HL-60 (cell line): ENCODE measurements at regions not wholly inside any gene's neighbourhood (a gene's known extent, or its start where the extent isn't known, plus 50 kb on each side); places are given as distances from the start of the nearest gene placed in this dataset.

Experiments used
- DNase-seq, 2 experiments: peaks; one replicate each; pipeline ENCODE4 v3.0.0-alpha.2; 2010 to 2020; ENCODE audit warnings: low read depth in 1 of 2, low spot score in 1 of 2
- H3K27ac ChIP-seq: fragments of 250-450 bp; sonication (Bioruptor Pico); replicated peaks from 2 replicates; pipeline ENCODE4 v1.5.1; 2020; ENCODE audit warnings: mild to moderate bottlenecking, moderate library complexity
- H3K27me3 ChIP-seq: fragments of 250-450 bp; sonication (Bioruptor Pico); 2 replicates; pipeline ENCODE4 v1.5.1; 2021; ENCODE audit warnings: mild to moderate bottlenecking, moderate library complexity; ENCODE audit not compliant: insufficient read depth, poor library complexity, severe bottlenecking
- H3K4me3 ChIP-seq: replicated peaks from 2 replicates; pipeline ENCODE4 v1.5.1; 2011; ENCODE audit warnings: mild to moderate bottlenecking, control low read depth, low read length; ENCODE audit not compliant: insufficient read depth
- GABPA ChIP-seq: IDR thresholded peaks from 2 replicates; pipeline ENCODE4 v1.6.1; 2012; ENCODE audit warnings: low read depth
- POLR2AphosphoS5 ChIP-seq: IDR thresholded peaks from 2 replicates; pipeline ENCODE4 v1.6.1; 2012; ENCODE audit warnings: low read depth
- SPI1 ChIP-seq: IDR thresholded peaks from 2 replicates; pipeline ENCODE4 v1.6.1; 2012; ENCODE audit warnings: low read depth, mild to moderate bottlenecking, borderline replicate concordance
- TF ChIP-seq, protein P1 (sequence below): IDR thresholded peaks from one replicate; pipeline ENCODE4 v1.5.1; 2011; ENCODE audit warnings: low read length, control low read depth, inconsistent platforms; ENCODE audit not compliant: insufficient read depth
- TF ChIP-seq, protein P2 (sequence below): IDR thresholded peaks from 2 replicates; pipeline ENCODE4 v1.6.1; 2012; ENCODE audit warnings: low read depth; ENCODE audit not compliant: insufficient replicate concordance

DNA sequence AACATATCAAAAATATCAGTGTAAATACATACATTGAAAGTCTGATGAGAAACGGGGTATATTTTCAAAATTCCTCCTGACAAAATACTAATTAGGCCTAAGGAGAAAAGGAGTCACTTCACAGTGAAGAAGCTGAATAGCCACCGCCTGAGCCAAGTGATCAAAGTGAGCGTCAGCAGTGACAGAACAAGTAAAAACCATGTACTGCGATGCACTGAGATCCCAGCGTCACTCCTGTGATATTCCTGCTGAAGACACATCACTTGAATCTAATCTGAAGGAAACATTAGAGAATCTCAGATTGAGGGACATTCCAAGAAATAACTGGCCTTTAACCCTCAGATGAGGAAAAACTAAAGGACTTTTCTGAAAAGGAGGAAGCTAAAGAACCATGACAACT, 285.3 kb downstream of the EN1 start:
- Histone ChIP-seq H3K4me3 (no peak overlapping the region), H3K27me3 (no peaks in the 10 kb centered on the region), H3K27ac (no peak overlapping the region)
- TF ChIP-seq SPI1 (no peak), GABPA (no peak), POLR2AphosphoS5 (no peak)
- TF ChIP-seq, protein P1, sequence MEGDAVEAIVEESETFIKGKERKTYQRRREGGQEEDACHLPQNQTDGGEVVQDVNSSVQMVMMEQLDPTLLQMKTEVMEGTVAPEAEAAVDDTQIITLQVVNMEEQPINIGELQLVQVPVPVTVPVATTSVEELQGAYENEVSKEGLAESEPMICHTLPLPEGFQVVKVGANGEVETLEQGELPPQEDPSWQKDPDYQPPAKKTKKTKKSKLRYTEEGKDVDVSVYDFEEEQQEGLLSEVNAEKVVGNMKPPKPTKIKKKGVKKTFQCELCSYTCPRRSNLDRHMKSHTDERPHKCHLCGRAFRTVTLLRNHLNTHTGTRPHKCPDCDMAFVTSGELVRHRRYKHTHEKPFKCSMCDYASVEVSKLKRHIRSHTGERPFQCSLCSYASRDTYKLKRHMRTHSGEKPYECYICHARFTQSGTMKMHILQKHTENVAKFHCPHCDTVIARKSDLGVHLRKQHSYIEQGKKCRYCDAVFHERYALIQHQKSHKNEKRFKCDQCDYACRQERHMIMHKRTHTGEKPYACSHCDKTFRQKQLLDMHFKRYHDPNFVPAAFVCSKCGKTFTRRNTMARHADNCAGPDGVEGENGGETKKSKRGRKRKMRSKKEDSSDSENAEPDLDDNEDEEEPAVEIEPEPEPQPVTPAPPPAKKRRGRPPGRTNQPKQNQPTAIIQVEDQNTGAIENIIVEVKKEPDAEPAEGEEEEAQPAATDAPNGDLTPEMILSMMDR = no peak
- TF ChIP-seq, protein P2, sequence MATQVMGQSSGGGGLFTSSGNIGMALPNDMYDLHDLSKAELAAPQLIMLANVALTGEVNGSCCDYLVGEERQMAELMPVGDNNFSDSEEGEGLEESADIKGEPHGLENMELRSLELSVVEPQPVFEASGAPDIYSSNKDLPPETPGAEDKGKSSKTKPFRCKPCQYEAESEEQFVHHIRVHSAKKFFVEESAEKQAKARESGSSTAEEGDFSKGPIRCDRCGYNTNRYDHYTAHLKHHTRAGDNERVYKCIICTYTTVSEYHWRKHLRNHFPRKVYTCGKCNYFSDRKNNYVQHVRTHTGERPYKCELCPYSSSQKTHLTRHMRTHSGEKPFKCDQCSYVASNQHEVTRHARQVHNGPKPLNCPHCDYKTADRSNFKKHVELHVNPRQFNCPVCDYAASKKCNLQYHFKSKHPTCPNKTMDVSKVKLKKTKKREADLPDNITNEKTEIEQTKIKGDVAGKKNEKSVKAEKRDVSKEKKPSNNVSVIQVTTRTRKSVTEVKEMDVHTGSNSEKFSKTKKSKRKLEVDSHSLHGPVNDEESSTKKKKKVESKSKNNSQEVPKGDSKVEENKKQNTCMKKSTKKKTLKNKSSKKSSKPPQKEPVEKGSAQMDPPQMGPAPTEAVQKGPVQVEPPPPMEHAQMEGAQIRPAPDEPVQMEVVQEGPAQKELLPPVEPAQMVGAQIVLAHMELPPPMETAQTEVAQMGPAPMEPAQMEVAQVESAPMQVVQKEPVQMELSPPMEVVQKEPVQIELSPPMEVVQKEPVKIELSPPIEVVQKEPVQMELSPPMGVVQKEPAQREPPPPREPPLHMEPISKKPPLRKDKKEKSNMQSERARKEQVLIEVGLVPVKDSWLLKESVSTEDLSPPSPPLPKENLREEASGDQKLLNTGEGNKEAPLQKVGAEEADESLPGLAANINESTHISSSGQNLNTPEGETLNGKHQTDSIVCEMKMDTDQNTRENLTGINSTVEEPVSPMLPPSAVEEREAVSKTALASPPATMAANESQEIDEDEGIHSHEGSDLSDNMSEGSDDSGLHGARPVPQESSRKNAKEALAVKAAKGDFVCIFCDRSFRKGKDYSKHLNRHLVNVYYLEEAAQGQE = no peak
- no peak for DNase-seq

GRCh38 chr2:118558846-118559245, 288.6 kb downstream of the EN1 start:
- DNase-seq = no peak
- no peak for TF ChIP-seq POLR2AphosphoS5
- TF ChIP-seq, protein P1 = no peak
- TF ChIP-seq SPI1 = no peak
- TF ChIP-seq, protein P2 = no peak
- TF ChIP-seq GABPA = no peak
- Histone ChIP-seq H3K4me3 (no peak overlapping the region), H3K27ac (no peak overlapping the region), H3K27me3 (no peaks in the 10 kb centered on the region)

DNA sequence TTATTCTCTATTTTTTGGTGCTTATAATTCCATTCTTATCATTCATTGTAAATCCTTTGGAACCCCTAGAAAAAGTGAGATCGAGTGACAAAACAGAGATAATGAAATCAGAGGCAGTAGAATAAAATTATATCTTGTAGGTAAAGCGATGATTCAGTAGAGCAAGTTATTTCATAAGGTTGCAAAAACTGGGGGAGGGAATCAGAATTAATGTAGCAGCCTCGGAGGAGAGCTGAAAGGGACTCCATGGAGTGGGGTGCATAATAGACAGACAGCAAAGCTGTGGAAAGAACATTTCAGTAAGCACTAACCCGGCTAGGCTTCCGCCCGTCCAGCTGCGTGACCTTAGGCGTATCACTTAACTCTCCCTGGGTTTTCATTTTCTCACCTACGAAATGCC, 289.7 kb downstream of the EN1 start:
- H3K27ac ChIP-seq = no peak overlapping the region
- DNase-seq = no peak
- TF ChIP-seq GABPA (no peak), POLR2AphosphoS5 (no peak), SPI1 (no peak)
- TF ChIP-seq, protein P1 = no peak
- TF ChIP-seq, protein P2 = no peak
- H3K4me3 ChIP-seq = no peak overlapping the region
- no peaks in the 10 kb centered on the region for H3K27me3 ChIP-seq
